Ovary (tissue), 3 donors: ENCODE measurements at regions not wholly inside any gene's neighbourhood (a gene's known extent, or its start where the extent isn't known, plus 50 kb on each side); places are given as distances from the start of the nearest gene placed in this dataset.

ENCODE experiments used
- CTCF ChIP-seq, 3 donors: fragments of 450-650 bp in 2 of 3; fragments of 200-600 bp in 1 of 3; IDR thresholded peaks; one replicate each; pipeline versions ENCODE4 v1.5.1 to v1.8.0; 2016 to 2022; ENCODE audit warnings: antibody characterized with exemption in 3 of 3, mild to moderate bottlenecking in 1 of 3
- EP300 ChIP-seq: sonication (generic); formaldehyde crosslinking; IDR thresholded peaks from one replicate; pipeline ENCODE4 v1.6.1; 2017; ENCODE audit warnings: antibody characterized with exemption
- POLR2A ChIP-seq: fragments of 450-650 bp; IDR thresholded peaks from one replicate; pipeline ENCODE4 v1.6.1; 2017; ENCODE audit warnings: antibody characterized with exemption, mild to moderate bottlenecking, moderate library complexity
- donor health status: DM: no; HTN: no; CAD: no.

GRCh38 chr21:35154788-35155187 lies 105.7 kb upstream of the RUNX1 start:
- no peak for TF ChIP-seq CTCF (IDR thresholded peaks at IDR 0.05)
- no peak for TF ChIP-seq POLR2A
- no peak for TF ChIP-seq EP300
